Fibroblast of skin of scalp (primary cell): ENCODE measurements at regions not wholly inside any gene's neighbourhood (a gene's known extent, or its start where the extent isn't known, plus 50 kb on each side); places are given as distances from the start of the nearest gene placed in this dataset.

ENCODE experiments used
- DNase-seq: peaks from one replicate; pipeline ENCODE4 v3.0.0-alpha.2; 2013

GRCh38 chr9:27752069-27752468 lies 178.8 kb upstream of the C9orf72 start:
- DNase-seq, result no peak

GRCh38 chr9:27755846-27756245 lies 182.6 kb upstream of the C9orf72 start:
- DNase-seq, result no peak

DNA sequence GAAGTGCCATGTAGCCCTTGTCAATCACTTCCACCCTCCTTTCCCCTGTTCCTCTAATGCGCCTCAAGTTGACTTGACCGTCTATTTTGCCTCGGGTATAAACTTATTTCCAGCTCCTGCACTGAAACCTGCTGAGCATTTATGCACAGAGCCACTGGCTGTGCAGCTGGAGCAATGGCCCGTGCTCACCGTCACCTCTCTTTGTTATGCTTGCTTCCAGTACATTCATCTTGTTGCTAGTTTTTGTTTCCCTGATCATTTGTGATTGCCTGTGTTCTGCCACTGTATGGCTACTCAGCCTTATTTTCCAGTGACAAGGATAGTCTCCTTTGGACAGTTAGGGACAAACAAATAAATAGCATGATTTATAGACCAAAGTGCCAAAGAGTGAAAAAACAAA lies 183.1 kb upstream of the C9orf72 start:
- no peak for DNase-seq

DNA sequence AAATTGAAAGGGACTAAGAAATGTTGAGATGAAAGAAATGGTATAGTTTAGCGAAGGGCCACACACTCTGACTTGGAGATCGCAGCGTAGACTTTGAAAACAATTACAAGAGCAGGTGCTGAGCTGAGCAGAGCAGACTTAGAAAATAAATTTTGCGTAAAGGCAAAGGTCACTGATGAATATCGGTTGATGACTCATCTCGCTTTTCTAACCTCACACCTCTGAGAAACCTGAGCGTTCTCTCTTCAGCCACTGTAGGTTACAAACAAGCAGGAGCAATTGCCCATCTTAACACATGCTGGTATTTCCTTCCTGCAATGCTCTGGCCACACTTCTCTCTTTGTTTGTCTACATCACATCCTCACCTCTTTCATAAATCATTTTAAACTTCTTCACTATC lies 190.6 kb upstream of the C9orf72 start:
- no peak for DNase-seq

GRCh38 chr9:27765266-27766072 lies 192.2 kb upstream of the C9orf72 start:
- peak; percentile 74 for DNase-seq

GRCh38 chr9:27766073-27766835 lies 193.0 kb upstream of the C9orf72 start:
- DNase-seq, result peak; percentile 60

GRCh38 chr9:27768781-27769180 lies 195.5 kb upstream of the C9orf72 start:
- DNase-seq, result no peak

DNA sequence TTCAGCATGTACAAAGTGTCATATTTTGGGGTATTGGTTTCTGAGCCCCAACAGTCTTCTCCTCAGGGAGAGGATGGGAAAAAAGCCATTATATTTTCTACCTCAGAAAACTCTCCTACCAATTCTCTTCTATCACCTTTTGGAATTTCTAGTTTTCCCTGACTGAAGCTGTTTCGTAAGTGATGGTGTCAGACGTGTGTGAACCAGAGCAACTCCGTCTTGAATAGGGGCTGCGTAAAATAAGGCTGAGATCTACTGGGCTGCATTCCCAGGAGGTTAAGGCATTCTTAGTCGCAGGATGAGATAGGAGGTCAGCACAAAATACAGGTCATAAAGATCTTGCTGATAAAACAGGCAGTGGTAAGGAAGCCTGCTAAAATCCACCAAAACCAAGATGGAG lies 197.3 kb upstream of the C9orf72 start:
- DNase-seq, result no peak

GRCh38 chr9:27771803-27772545 lies 198.7 kb upstream of the C9orf72 start:
- peak; percentile 71 for DNase-seq

DNA sequence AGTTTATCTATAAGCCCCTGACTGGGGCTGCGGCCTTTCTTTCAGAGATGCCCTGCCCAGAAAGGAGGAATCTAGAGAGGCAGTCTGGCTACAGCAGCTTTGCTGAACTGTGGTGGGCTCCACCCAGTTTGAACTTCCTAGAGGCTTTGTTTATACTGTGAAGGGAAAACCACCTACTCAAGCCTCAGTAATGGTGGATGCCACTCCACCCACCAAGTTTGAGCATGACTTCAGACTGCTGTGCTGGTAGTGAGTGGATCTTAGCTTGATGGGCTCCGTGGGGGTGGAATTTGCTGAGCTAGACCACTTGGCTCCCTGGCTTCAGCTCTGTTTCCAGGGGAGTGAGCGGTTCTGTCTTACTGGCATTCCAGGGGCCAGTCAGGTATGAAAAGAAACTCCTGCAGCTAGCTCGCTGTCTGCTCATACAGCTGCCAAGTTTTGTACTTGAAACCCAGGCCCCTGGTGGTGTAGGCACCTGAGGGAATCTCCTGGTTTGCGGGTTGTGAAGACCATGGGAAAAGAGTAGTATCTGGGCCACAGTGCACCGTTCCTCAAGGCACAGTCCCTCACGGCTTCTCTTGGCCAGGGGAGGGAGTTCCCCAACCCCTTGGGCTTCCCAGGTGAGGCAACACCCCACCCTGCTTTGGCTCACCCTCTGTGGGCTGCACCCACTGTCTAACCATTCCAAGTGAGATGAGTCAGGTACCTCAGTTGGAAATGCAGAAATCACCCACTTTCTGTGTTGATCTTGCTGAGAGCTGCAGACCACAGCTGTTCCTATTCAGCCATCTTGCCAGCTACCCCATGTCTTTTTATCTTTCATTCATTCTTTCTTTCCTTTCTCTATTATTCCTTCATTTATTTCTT lies 211.8 kb upstream of the C9orf72 start:
- DNase-seq, result no peak

DNA sequence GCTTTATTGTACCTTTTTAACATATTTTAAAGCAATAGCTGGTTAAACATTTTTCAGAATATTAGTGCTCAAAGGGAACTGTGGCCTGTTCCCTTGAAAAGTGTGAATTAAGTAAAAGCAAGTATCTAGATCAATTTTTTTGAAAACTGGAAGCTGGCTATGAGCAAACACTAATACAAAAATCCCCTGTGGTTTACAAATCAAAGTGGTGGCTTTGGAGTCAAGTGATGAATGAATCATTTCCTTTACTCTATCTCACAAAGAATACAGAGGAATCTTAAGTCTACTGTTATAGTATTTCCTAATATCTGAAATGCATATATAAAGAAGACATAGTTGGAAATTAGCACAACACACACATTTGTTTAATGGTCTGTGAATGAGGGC lies 212.4 kb upstream of the C9orf72 start:
- peak; percentile 34 for DNase-seq

GRCh38 chr9:27787891-27788290 lies 214.6 kb upstream of the C9orf72 start:
- no peak for DNase-seq

DNA sequence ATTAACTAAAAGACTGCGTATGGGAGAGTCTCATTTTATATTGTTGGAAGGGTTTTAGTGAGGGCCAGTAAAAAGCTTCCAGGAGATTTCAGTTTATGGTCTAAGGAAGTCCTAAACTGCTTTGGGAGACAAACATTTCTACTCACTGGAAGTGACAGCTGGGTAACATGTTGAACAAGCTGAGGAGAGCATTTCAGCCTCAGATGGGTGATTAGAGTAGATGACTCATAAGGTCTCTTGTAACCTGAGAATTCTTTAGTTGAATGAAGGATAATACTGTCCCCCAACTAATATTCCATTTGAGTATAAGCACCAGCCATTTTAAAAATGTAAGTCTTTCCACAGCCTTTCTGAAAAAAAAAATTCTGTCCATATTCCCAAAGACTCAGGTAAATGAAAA lies 218.0 kb upstream of the C9orf72 start:
- DNase-seq, result no peak

GRCh38 chr9:27792971-27793689 lies 219.8 kb upstream of the C9orf72 start:
- no peak for DNase-seq

GRCh38 chr9:27799326-27799725 lies 226.0 kb upstream of the C9orf72 start:
- no peak for DNase-seq

DNA sequence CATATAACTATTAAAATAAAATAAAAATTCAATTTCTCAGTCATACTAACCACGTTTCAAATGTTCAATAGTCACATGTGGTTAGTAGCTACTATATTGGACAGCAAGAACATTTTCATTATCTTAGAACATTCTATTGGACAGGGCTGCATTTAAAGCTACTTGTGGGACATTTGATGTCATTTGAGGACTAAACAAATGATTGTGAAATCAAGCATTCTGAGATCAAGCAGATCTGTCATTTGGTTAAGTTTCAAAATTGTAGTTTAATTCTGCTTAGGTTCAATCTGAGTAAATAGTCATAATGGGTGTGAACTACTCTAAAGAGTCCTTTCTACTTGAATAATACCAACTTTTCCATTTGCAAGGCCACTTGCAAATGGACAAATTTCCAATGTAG lies 226.9 kb upstream of the C9orf72 start:
- DNase-seq, result no peak

DNA sequence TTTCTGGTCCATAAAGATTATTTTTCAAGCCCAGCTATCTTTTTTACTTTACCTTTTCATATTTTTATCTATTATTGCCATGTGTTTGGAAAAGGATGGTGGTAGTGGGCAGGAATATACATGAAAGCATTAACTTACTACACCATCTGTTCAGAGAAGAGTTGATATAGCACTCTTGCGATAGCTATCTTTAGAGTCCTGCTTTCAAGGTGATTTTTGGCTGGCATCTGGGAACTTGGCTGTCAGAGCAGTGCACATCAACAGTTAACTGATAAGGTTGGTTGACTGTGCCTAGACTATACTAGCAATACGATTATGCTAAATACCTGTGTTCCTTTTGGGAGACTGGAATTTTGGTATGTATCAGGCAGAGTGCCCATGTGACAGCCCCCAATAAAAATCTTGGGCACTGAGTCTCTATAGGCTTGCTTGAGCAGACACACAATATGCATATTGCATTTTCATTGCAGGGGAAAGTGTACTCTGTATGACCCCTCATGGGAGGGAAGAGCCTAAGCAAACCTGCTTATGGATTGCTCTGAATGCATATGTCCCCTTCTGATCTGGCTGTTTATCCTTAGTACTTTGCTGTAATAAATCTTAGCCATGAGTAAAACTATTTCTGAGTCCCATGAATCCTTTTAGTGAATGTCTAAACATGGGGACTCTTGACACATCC lies 227.6 kb upstream of the C9orf72 start:
- DNase-seq, result no peak

DNA sequence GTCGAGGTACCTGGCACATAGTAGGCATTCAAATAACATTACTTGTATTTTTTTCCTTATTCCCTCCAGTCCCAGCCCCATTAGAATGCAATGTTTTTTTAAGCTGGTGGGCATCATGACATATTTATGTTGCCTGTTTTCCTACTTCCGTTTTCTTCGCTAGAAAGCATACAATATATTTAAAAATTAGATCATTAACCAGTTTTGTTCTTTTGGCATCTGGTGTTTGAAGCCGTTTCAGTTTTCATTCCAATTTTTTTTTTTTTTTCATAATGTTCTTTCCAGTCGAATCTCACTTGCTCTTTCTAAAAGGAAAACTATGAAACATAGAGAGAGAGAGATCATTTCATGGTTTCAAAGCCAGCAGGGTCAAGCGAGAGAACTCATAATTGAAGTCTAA lies 228.3 kb upstream of the C9orf72 start:
- DNase-seq, result no peak

DNA sequence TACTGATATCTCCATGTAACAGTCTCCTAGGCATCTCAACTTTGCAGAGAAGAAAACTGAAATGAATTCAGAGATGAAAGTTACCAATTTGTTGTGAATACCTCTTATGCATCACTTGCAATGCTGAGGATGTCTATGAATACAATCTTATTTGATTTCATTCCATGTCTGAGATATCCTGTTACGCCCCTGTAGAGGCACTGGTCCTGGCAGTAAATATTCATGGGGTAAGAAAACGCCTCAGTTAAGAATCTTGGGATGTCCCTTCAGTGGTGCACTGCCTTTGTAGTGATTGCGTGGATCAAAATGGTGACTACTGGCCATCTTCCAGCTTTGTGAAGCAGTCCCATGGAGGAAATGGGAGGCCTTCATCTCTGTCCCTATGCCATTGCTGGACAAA lies 229.1 kb upstream of the C9orf72 start:
- no peak for DNase-seq

DNA sequence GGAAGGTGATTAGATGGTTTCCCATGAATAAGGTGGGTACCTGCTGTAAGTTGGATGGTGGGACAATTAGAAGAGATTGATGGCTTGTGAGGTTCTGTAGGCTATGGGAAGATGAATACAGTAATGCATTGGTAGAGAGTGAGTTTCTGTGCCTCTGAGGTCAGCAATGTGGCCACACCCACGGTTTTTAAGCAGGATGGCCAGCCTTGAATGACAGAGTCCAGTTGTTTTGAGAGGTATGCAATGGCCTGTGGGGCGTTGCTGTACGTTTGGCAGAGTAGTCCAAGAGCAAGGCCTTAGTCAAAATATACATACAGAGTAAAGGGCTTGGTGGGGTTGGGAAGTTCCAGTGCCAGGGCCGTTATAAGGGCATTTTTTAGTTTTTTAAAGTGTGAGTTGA lies 235.6 kb upstream of the C9orf72 start:
- no peak for DNase-seq

- no peak for DNase-seq
Measured at GRCh38 chr9:27817747-27818146, 244.5 kb upstream of the C9orf72 start.
